NB4 (cell line): ENCODE measurements at regions not wholly inside any gene's neighbourhood (a gene's known extent, or its start where the extent isn't known, plus 50 kb on each side); places are given as distances from the start of the nearest gene placed in this dataset.

Source experiments
- DNase-seq: peaks from one replicate; pipeline ENCODE4 v3.0.0; 2010; ENCODE audit warnings: low read depth
- H3K4me3 ChIP-seq: one replicate; pipeline ENCODE4 v1.5.1; 2011; ENCODE audit warnings: mild to moderate bottlenecking, low read depth, low read length, moderate library complexity
- MYC ChIP-seq: IDR thresholded peaks from 2 replicates; pipeline ENCODE4 v1.6.1; 2011; ENCODE audit warnings: low read depth, low read length
- POLR2A ChIP-seq: IDR thresholded peaks from 2 replicates; pipeline ENCODE4 v1.6.1; 2011; ENCODE audit warnings: mild to moderate bottlenecking; ENCODE audit not compliant: insufficient read length; ENCODE audit errors: extremely low read depth
- TF ChIP-seq, protein P1 (sequence below): IDR thresholded peaks from one replicate; pipeline ENCODE4 v1.5.1; 2012; ENCODE audit warnings: low read depth, low read length
- TF ChIP-seq, protein P2 (sequence below): IDR thresholded peaks from 2 replicates; pipeline ENCODE4 v1.6.1; 2011; ENCODE audit warnings: low read depth, low read length

DNA sequence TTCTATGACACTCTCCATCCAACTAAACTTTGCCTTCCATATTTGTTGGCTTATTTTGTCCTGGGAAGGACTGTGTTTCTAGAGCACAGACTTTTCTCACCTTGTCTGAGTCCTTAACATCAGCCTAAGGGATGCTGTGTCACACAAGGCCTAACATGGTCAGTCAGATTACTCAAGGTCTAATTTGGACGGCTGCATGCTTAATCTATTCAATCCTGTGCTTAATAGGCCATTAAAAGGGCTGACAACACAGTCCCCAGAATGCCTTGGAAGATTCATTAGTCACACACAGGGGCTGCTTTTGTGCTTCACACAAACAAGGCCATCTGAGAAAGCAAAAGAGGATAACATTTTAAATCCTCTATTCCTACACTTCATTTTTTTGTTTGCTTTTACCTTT, 84.0 kb downstream of the DYNAP start:
- TF ChIP-seq, protein P1, sequence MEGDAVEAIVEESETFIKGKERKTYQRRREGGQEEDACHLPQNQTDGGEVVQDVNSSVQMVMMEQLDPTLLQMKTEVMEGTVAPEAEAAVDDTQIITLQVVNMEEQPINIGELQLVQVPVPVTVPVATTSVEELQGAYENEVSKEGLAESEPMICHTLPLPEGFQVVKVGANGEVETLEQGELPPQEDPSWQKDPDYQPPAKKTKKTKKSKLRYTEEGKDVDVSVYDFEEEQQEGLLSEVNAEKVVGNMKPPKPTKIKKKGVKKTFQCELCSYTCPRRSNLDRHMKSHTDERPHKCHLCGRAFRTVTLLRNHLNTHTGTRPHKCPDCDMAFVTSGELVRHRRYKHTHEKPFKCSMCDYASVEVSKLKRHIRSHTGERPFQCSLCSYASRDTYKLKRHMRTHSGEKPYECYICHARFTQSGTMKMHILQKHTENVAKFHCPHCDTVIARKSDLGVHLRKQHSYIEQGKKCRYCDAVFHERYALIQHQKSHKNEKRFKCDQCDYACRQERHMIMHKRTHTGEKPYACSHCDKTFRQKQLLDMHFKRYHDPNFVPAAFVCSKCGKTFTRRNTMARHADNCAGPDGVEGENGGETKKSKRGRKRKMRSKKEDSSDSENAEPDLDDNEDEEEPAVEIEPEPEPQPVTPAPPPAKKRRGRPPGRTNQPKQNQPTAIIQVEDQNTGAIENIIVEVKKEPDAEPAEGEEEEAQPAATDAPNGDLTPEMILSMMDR: no peak
- TF ChIP-seq POLR2A (no peak), MYC (no peak)
- TF ChIP-seq, protein P2, sequence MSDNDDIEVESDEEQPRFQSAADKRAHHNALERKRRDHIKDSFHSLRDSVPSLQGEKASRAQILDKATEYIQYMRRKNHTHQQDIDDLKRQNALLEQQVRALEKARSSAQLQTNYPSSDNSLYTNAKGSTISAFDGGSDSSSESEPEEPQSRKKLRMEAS: no peak
- H3K4me3 ChIP-seq: no peak overlapping the region
- DNase-seq: no peak

DNA sequence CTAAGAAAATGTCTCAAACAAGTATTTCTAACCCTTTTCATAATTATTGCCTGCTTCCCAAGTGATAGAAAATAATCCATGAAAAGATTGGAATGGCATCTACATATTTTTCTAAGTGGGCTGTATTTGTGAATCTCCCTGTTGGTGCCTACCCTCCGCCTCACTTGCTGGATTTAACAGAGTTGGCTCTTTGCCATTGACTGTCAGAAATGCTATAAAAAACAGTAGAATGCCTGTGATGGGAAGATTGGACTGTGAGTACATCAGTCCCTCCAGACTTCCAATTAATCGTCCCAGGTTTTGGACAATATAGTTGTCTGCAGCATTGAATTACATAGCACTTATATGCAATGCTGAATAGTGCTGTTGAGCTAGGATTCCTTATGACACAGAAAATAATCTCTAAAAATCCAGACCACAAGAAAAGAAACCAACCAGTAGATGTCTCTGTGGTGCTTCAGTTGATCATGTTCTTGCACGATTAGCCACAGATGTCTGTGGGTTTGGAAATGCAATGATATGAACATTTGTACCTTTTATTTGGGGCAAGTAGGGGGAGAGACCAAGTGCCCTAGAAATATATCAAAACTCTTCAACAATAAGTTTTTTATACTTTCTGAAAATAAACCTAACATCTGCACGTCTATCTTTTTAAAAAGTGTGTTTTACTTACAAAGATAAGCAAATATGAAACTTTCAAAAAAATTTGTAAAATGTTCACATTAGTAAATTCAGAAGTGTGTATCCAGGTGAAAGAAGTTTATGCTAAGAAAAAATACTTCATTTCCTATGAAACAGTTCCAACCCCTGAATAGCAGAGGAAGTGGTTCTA, 88.5 kb downstream of the DYNAP start:
- TF ChIP-seq, protein P2: no peak
- TF ChIP-seq, protein P1: peak; percentile 14
- peak; percentile 75 for DNase-seq
- H3K4me3 ChIP-seq: no peak overlapping the region

DNA sequence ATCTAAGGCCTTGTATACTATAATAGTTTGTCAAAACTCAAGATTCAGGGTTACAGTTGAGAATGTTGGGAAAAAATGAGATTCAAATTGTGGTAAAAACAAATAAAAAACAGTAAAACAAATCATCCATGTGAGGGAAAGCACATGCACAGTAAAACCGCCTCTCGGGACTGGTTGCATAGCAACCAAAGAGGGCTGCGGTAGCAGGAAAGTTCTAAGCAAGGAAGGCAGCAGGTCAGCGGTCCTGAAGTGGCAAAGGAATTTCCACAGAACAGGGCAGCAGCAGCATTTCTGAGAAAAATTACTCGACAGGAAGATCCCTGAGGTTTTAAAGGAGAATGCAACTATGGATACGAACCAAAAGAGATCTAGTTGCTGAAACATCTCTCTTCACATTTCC, 93.7 kb downstream of the DYNAP start:
- TF ChIP-seq, protein P1: no peak
- no peak for TF ChIP-seq POLR2A
- no peak for TF ChIP-seq MYC
- TF ChIP-seq, protein P2: no peak
- DNase-seq: no peak
- H3K4me3 ChIP-seq: no peak overlapping the region

DNA sequence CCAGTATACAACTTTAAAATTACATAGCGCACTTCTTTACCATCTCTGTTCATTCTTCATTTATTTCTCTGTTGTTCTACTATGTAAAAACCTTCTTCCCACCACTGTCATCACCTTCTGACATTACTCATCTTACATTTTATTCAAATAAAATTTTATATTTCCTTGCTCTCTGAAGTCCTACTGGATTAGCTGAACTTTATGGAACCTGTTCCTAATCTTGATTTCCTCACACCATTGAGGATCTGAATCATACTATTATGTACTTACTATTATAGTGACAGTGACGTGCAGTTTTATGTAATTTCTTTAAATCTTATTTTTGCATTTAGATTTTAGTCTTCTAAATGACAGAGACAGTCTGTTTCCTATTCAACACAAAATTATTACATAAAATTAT, 98.3 kb downstream of the DYNAP start:
- DNase-seq: no peak
- TF ChIP-seq, protein P1: no peak
- TF ChIP-seq, protein P2: no peak
- TF ChIP-seq POLR2A (no peak), MYC (no peak)
- no peak overlapping the region for H3K4me3 ChIP-seq

DNA sequence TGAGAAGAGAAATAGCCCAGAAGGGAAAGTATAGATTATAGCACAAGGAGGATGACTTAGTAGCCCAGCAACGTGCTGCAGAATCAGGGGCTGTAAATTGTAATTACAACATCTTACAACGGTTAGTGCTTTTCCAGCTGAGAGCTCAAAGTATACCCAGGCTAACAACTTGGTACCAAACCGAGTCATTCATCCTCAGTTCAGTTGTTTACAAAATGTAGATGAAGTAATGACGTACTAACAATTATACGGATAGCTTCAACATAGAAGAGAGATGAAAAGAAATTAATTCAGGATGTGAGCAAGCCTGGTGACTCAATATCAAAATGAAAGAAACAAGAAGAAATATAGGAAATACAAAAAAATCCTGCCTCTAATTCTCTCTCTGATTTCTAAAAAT, 99.2 kb downstream of the DYNAP start:
- DNase-seq: no peak
- TF ChIP-seq POLR2A (no peak), MYC (no peak)
- TF ChIP-seq, protein P1: no peak
- TF ChIP-seq, protein P2: no peak
- H3K4me3 ChIP-seq: no peak overlapping the region
